HepG2 (cell line): ENCODE measurements at regions not wholly inside any gene's neighbourhood (a gene's known extent, or its start where the extent isn't known, plus 50 kb on each side); places are given as distances from the start of the nearest gene placed in this dataset.

Source experiments
- ATAC-seq: fragments of 200-7000 bp; cut with Tn5 transposase; 3 replicates; pipeline ENCODE4 v1.9.1; 2020; ENCODE audit warnings: mild to moderate bottlenecking, moderate library complexity
- BruUV-seq: library from RNA; stranded (reverse); fragments of 400-500 nt; replicated peaks from 2 replicates; lab custom pipeline; 2021; lab: Mats Ljungman, UMichigan
- CTCF ChIA-PET: fragments of 300-600 bp; formaldehyde crosslinking; extraction: SDS; loops from one replicate; lab custom pipeline; 2021; ENCODE audit warnings: low total read pairs, inconsistent platforms, low intra/inter-chr PET ratio; lab: Yijun Ruan, JAX
- POLR2A ChIA-PET: fragments of 350-600 bp; sonication (Branson Sonifier 250); formaldehyde crosslinking; loops from one replicate; lab custom pipeline; 2020; ENCODE audit warnings: antibody characterized with exemption, inconsistent platforms; lab: Yijun Ruan, JAX
- DNase-seq: peaks from one replicate; pipeline ENCODE4 v3.0.0-alpha.2; 2015; ENCODE audit warnings: low spot score
- FAIRE-seq: peaks from 3 replicates; lab custom pipeline; 2011; peaks lifted over from hg19 to GRCh38; lab: Jason Lieb, UNC
- H2AFZ ChIP-seq: one replicate; pipeline ENCODE4 v1.6.1; 2011; ENCODE audit warnings: low read length, inconsistent platforms
- H3K27ac ChIP-seq: fragments of 300-600 bp; 3 replicates; pipeline ENCODE4 v1.8.0; 2011; ENCODE audit warnings: mixed run types, mild to moderate bottlenecking, mixed read lengths, low read length, inconsistent platforms; ENCODE audit not compliant: insufficient read depth; ENCODE audit errors: extremely low read length
- H3K27me3 ChIP-seq, 2 experiments: fragments of 200-600 bp in 1 of 2; 2 replicates in 1 of 2; 3 replicates in 1 of 2; pipeline versions ENCODE4 v1.6.0 to v1.8.0; 2011; ENCODE audit warnings: low read length in 2 of 2, mild to moderate bottlenecking in 2 of 2, moderate library complexity in 2 of 2, inconsistent platforms in 1 of 2; ENCODE audit not compliant: insufficient read depth in 2 of 2, control insufficient read depth in 1 of 2
- H3K36me3 ChIP-seq, 2 experiments: fragments of 200-600 bp in 1 of 2; replicated peaks in 1 of 2; 2 replicates in 1 of 2; 3 replicates in 1 of 2; pipeline versions ENCODE4 v1.5.1 to v1.8.0; 2011; ENCODE audit warnings: low read length in 2 of 2, inconsistent platforms in 1 of 2; ENCODE audit not compliant: insufficient read depth in 2 of 2, control insufficient read depth in 1 of 2
- H3K4me1 ChIP-seq: 2 replicates; pipeline ENCODE4 v1.5.1; 2012; ENCODE audit warnings: low read length, inconsistent platforms; ENCODE audit not compliant: insufficient read depth
- H3K4me2 ChIP-seq: 2 replicates; pipeline ENCODE4 v1.6.0; 2011; ENCODE audit warnings: low read depth, low read length, inconsistent platforms
- H3K4me3 ChIP-seq, 3 experiments: fragments of 200-600 bp in 1 of 3; sonication (generic), shearing (Covaris generic) in 1 of 3; replicated peaks in 1 of 3; 2 replicates each; pipeline ENCODE4 v1.5.1; 2011 to 2016; ENCODE audit warnings: low read length in 3 of 3, inconsistent platforms in 2 of 3, low read depth in 2 of 3, mild to moderate bottlenecking in 2 of 3, control low read depth in 1 of 3, mixed read lengths in 1 of 3; ENCODE audit not compliant: insufficient read depth in 1 of 3
- H3K79me2 ChIP-seq: one replicate; pipeline ENCODE4 v1.6.1; 2011; ENCODE audit warnings: low read length, inconsistent platforms; ENCODE audit not compliant: insufficient read depth
- H3K9ac ChIP-seq: 2 replicates; pipeline ENCODE4 v1.6.0; 2011; ENCODE audit warnings: mild to moderate bottlenecking, low read depth, low read length, inconsistent platforms; ENCODE audit not compliant: insufficient read depth
- H3K9me3 ChIP-seq: 2 replicates; pipeline ENCODE4 v1.5.1; 2012; ENCODE audit warnings: mild to moderate bottlenecking, low read length
- H4K20me1 ChIP-seq: 2 replicates; pipeline ENCODE4 v1.6.0; 2011; ENCODE audit warnings: inconsistent platforms, mild to moderate bottlenecking, low read length, moderate library complexity; ENCODE audit not compliant: insufficient read depth
- AKAP8 ChIP-seq: sonication (generic); formaldehyde crosslinking; IDR thresholded peaks from 2 replicates; pipeline ENCODE4 v1.5.1; 2020; ENCODE audit warnings: mild to moderate bottlenecking, missing genetic modification reagents
- FOSL1 ChIP-seq: sonication (generic); formaldehyde crosslinking; IDR thresholded peaks from 2 replicates; pipeline ENCODE4 v1.9.0; 2021; ENCODE audit warnings: missing genetic modification reagents, borderline replicate concordance
- IRX3 ChIP-seq: sonication (generic); formaldehyde crosslinking; IDR thresholded peaks from 2 replicates; pipeline ENCODE4 v1.8.1; 2023; ENCODE audit warnings: mild to moderate bottlenecking, low read depth, missing genetic modification reagents, borderline replicate concordance
- MLLT10 ChIP-seq: sonication (generic); formaldehyde crosslinking; IDR thresholded peaks from 2 replicates; pipeline ENCODE4 v1.4.0; 2020; ENCODE audit warnings: missing genetic modification reagents
- NR2F2 ChIP-seq: IDR thresholded peaks from 2 replicates; pipeline ENCODE4 v1.6.1; 2012; ENCODE audit warnings: low read depth, inconsistent platforms, borderline replicate concordance
- RNF219 ChIP-seq: sonication (generic); formaldehyde crosslinking; IDR thresholded peaks from 2 replicates; pipeline ENCODE4 v1.5.0; 2020; ENCODE audit warnings: mild to moderate bottlenecking, missing genetic modification reagents
- SP140L ChIP-seq: sonication (generic); formaldehyde crosslinking; IDR thresholded peaks from 2 replicates; pipeline ENCODE4 v1.4.0; 2020; ENCODE audit warnings: missing genetic modification reagents, borderline replicate concordance
- SRSF1 ChIP-seq: fragments of 200-400 bp; formaldehyde crosslinking; optimal IDR thresholded peaks from 2 replicates; pipeline ENCODE3; 2017; ENCODE audit warnings: mild to moderate bottlenecking, low read depth, low read length, moderate library complexity
- WGBS: methylation state at CpG from one replicate; pipeline ENCODE4 v1.1.6; 2017; ENCODE audit warnings: low lambda C conversion rate; 5-methylcytosine and 5-hydroxymethylcytosine counted together
- in situ Hi-C: cut with HindIII; loops from 2 replicates; pipeline ENCODE4 v1.10.0; 2017; ENCODE audit warnings: low pct_unique_long_range_greater_than_20kb; ENCODE audit not compliant: extremely low pct_ligation_motif_present
- intact Hi-C: fragments of 100-400 bp; cut with micrococcal nuclease; formaldehyde crosslinking; loops from one replicate; pipeline ENCODE4 v1.10.0; 2022; ENCODE audit not compliant: unreplicated experiment

GRCh38 chr2:123894167-123894566, 130.9 kb upstream of the CNTNAP5 start:
- H3K4me1 ChIP-seq = no peaks in the 10 kb centered on the region
- intact Hi-C loops (no loop called here), in situ Hi-C loops (no loop called here)
- peaks cover 96% of the 10 kb centered on the region for H3K9me3 ChIP-seq
- no peak overlapping the region for H3K4me3 ChIP-seq
- no peak overlapping the region for H3K27ac ChIP-seq
- no peaks in the 10 kb centered on the region for H3K79me2 ChIP-seq
- ChIA-PET CTCF (no interaction called here), POLR2A (no interaction called here)
- H3K27me3 ChIP-seq = no peaks in the 10 kb centered on the region
- no TSS peak for BruUV-seq
- DNase-seq (no peak), FAIRE-seq (no peak), ATAC-seq (no peak)
- H3K36me3 ChIP-seq = no peaks in the 10 kb centered on the region
- no peaks in the 10 kb centered on the region for H4K20me1 ChIP-seq
- TF ChIP-seq SRSF1 (no peak), IRX3 (CRISPR knock-in tag) (no peak), NR2F2 (no peak), SP140L (CRISPR knock-in tag) (no peak), RNF219 (CRISPR knock-in tag) (no peak), AKAP8 (CRISPR knock-in tag) (no peak), MLLT10 (CRISPR knock-in tag) (no peak), FOSL1 (CRISPR knock-in tag) (no peak)
- H3K9ac ChIP-seq = no peak overlapping the region
- H2AFZ ChIP-seq = no peak overlapping the region
- H3K4me2 ChIP-seq = no peak overlapping the region
- 0% methylated on average over 1 of the region's 1 CpG for WGBS
